NCI-H748 treated with DMSO at 0.1 percent for 48 hours (cell line): ENCODE measurements at regions not wholly inside any gene's neighbourhood (a gene's known extent, or its start where the extent isn't known, plus 50 kb on each side); places are given as distances from the start of the nearest gene placed in this dataset.
"Not testable (repeated sequence)": the region's sequence is repeated elsewhere in the genome, so short reads cannot be mapped to it uniquely, and the experiment has no call there.

Source experiments
- DNase-seq: peaks from one replicate; lab custom pipeline; 2025; lab: John Stamatoyannopoulos, UW

DNA sequence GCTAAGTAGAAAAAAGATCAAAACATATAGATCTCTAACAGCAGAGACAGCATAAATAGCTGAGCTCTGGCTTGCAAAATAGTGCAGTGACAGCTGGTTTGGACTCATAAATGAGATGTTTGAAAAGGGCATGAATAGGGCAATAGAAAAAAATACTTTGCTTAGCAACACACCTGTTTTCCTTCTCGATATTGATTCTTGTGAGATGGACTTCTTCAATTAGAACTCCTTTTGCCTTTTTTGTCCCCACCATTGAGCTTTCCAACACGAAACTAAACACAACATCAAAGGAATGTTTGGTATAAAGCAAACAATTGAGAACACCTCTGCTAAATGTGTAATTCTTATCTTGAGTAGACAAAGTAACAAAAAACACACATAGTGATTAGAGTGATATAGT, 726.3 kb downstream of the RAPGEF2 start:
- no peak for DNase-seq

DNA sequence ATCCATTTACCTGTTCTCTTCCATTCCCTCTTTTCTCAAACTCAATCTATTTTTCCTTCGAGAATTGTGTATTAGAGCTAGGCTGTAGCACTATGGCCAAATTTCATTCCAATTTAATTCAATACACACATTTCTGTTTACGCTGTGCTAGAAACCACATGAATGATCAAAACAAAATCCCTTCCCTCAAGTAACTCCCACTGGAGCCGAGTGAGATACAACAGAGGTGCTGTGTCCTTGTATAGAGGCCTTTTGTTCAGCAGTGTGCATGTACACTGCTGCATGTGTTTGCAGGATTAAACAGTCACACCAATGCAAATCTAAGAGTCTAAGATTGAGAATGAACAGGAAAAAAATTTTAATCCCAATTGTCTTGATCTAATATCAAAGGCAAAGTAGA, 734.2 kb downstream of the RAPGEF2 start:
- DNase-seq, result no peak

DNA sequence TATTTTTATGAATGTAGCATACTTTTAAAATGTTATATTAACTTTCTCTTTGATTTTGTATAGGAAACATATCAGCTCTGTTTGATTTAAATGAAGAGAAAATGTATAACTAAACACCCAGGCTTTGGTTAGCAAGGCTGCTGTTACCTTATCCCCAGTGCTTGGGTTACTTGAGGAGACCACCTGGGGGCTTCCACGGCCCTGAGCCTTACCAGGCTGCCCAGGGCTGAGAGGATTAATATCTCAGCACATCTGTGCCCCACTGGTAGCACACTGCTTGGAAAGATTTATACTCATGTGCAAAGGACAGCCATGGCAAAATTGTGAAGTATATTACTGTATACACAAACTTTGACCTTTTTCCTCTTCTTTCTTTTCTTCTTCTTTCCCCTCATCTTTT, 752.9 kb downstream of the RAPGEF2 start:
- no peak for DNase-seq

DNA sequence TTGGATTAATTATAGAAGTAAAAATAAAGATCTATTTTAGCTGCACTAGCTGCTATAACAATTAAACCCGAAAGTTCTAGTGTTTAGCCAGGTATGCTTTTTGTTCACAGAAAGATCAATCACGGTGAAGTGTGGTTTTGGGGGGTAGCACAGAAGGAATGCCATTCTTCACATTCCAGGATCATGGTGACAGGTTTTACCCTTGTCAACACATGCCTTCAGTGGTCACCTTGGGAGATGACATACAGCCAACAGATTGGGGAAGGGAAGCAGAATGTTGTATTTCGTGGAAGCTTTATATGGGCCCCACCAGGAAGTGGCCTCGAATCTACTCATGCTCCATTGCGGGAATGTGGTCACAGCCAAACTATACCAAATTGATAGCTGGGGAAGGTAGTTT, 753.6 kb downstream of the RAPGEF2 start:
- no peak for DNase-seq

DNA sequence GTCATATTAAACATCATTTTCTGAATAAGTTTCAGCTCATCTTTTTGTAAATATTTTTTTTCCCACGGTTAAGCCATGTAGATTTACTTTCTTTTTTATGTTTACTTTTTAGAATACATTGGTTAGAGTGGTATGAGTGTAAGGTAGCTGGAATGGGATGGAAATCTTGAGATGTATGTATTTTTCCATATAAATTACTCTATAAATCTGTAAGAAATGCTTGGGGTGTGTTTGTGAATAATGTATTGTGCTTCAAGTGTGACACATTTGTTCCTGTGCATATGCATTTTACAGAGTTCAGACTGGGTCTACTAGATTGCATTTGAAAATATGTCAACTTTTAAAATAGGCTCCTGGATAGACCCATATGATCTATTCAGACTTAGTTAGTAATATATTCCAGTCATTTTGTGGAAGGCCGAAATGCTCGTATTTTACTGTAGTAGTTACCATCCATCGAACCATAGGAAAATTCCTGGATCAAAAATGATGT, 756.8 kb downstream of the RAPGEF2 start:
- no peak for DNase-seq

DNA sequence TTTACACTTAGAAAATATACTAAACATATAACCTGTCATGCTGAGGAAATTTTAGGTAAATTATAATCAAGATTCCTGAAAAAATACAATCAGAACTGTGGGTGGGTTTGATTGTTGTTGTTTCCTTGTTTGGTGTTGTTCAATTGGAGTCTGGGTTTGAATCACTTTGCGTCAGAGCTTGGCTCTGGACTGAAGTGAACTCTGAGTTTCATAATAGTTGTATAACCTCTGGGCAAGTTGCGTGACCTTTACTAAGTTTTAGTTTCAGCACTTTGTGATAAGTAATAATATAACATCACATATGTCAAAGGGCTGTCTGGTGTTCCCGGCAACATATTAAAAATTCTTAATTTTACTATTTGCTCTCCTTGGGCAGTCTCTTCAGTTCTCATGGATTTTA, 758.1 kb downstream of the RAPGEF2 start:
- no peak for DNase-seq

DNA sequence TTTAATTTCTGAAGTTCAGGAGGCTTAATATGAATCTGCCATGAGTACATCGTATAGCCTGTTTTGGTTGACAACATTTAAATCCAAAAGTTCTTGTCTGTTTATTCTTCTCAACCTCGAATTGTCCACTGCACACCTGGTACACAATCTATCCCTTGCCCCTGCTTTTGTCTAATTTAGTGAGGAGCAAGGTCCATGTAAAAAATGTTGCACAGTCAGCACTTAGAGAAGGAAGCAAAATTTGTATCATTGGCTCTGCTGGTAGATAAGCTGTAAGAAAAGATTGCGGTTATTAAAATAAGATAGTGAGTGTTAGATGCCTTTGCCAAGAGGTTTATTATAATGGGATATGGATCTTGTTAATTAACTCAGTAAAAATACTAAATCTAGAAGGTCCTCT, 761.5 kb downstream of the RAPGEF2 start:
- DNase-seq, result no peak

DNA sequence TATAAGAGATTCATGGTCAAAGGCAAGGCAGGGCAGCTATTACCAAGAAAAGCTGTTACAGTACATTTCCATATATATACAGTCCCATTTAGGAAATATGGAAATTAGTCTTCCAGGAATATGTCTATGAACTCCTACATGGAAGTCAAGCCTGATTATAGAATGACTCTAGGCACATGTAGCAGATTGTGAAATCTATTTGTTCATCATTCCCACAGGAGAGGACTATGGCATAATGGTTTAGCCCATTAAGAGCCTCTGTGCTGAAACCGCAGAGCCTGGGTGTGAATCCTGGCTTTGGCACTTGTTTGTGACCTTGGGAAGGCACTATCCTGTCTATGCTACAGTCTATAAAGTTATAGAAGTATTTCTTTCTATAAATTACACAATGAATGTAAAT, 764.8 kb downstream of the RAPGEF2 start:
- no peak for DNase-seq

DNA sequence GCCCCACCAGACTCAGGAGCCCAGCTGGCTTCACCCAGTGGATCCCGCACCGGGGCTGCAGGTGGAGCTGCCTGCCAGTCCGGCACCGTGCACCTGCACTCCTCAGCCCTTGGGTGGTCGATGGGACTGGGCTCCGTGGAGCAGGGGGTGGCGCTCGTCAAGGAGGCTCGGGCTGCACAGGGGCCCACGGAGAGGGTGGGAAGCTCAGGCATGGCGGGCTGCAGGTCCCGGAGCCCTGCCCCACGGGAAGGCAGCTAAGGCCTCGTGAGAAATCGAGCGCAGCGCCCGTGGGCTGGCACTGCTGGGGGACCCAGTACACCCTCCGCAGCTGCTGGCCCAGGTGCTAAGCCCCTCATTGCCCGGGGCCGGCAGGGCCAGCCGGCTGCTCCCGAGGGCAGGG, 766.1 kb downstream of the RAPGEF2 start:
- DNase-seq, result not testable (repeated sequence)

DNA sequence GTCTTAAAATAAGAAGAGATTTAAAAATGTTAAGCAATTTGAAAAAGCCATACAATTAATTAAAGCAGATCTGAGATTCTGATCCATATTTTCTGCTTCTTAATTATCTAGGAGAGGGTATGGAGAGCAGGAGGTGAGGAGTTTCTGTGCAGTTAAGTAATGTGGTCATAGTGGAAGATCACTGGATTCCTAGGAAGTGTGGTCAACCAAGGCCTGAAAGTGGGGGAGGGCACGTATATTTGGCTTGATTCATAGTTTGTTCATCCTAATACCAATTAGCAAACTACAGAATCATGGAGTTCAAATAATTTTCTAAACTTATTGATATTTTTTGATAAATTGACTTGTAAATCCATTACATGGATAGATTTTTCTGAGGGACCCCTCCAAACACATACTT, 768.3 kb downstream of the RAPGEF2 start:
- no peak for DNase-seq

DNA sequence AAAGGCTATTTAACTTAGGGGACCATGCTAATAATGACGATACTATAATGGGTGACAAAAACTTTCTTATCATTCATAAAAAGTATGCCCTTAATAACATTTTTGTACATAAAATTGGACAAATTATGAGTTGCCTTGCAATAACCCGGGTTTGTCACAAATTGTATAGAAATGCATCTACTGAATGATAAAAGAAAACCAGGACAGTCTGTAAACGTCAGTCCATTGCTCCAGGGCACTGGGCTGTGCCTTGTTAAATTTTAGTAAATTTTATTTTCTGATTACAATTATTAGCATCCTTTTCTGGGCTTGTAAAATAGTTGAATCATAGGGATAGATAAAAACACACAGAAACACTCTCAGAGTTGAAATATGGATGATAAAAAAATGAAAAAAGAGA, 778.3 kb downstream of the RAPGEF2 start:
- DNase-seq, result no peak

DNA sequence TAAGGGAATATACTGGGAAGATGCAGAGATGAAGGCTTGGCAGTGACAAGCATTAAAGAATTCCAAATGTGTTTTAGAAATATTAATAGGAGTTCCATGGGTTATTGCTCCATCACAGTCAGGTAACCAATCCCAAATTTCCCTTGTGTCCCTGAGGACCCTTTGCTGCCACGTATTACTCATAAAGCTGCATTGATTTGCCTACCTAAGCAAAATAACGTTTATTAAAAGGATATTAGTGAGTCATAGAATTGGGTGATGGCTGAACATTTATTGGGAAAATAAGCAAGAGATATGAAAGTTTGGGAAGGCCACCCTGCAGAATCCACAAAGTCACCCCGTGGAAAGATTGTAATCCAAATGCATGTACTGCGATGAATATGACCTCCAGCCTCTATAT, 782.1 kb downstream of the RAPGEF2 start:
- DNase-seq, result no peak

DNA sequence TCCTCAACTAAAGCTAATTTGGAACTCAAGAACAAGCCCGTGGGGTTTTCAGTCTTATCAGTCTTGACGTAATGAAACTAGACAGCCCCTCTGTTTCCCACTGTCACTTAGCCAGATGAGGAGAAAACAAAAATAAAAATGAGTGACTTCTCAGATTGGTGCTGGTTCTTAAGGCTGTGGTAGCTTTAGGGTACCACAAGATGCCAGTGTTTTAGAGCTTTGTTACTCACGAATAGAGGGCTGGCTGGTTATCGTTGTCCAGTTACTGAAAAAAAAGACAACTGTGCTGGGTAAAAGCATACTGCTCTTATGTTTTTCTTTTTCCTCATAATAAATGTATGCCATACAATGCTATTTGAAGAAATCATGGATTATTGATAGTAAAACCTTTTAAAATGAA, 796.7 kb downstream of the RAPGEF2 start:
- no peak for DNase-seq

DNA sequence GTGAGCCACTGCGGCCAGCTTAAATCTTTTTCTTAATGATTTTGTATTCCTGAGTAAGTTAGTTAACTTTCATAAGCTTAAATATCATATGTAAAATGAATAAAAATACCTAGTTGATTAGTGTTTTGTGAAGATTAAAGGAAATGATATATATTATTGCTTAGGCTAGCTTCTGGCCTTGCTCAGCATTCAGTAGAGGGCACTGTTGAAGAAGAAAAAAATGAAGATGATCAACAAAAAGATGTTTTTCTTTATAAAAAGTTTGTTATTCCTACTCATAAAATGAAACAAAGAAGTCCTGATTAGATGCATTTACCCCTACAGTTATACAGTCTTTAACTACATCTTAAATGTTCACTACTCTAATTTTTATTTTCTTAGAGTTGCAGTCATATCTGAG, 797.7 kb downstream of the RAPGEF2 start:
- no peak for DNase-seq

DNA sequence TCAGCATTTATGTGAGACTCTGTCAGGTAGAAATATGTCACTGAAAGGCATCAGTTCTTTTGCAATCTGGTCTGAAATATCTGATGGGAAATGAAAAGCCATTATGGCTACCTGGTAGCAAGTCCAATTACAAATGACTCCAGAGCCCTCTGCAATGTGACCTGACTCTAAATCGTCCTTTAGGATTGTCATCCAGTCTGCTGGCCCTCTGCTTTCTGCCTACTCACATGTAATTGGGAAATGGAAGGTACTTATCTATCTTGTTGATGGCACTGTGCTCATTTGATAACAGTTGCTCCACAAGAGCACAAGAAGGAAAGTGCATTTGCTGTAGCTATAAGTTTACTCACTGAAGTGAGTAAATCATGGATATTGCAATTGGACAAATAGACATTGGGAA, 799.8 kb downstream of the RAPGEF2 start:
- no peak for DNase-seq

DNA sequence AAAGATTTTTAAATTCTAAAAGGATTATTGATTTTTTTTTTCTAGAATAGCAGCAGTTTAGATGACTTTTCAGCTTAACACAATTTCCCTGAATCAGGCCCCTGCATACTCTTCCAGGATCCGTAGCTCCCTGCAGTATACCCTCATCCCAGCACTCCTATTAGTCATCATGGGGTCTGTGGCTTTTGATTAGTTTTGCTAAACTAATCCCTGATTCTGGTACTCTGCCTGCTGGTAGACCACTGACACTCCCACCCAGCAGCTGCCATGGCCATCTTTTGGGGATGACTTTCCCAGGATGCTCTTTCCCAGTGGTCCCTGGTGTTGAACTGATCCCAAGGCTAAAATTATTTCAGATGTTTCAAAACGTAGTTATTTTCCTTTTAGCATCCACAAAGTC, 802.0 kb downstream of the RAPGEF2 start:
- no peak for DNase-seq

DNA sequence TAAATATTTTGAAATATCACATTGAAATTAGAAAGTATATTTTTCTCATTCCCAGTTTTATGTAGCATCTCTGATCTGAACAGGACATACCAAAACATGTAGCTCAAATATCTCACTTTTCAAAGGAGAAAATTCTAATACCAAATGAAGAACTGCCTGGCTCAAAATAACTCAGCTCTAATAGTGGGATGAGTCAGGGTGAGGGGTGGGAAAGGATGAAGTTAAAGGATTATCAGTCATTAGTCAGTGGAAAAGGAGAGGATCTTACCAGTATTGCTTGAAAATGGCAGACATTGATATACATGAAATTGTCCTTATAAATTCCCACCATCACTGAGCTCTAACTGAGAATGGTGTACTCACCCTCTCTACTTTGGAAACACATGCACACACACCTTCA, 803.2 kb downstream of the RAPGEF2 start:
- DNase-seq, result no peak

DNA sequence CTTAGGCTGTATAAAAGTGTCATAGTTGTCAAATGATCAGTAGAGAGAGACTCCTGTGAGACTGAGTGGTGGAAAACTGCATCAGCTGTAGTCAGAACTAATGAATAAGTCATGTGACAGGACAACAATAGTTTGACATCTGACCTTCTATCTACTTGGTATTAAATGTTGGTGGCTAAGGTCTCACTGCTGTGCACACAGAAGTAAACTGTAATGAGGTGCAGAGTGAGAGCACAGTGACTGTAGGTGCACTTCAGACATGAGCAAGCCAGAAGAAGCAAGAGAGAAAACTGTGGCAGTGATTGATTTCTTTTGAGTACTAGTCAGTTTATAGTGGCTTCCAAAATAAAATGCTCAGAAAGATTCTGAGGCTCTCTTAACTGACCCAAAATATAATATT, 803.6 kb downstream of the RAPGEF2 start:
- DNase-seq, result no peak

DNA sequence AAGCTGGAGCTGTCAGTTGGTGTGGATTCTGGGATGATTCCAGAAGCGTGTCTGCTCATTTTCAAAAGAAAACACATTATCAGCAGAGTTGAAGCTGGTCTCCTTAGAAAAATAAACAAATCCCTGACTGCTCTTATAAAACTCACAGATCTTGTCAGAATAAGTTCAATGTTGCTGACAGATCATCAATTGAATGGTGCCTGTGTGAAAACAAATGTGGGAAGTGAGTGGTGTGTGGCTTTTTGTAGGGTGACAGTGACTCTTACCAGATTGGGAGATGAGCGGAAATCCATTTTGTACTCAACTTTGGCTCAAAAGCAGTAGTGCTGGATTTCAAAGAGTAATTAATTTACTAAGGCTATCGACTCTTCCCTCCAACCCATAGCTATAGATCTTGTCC, 807.8 kb downstream of the RAPGEF2 start:
- no peak for DNase-seq

DNA sequence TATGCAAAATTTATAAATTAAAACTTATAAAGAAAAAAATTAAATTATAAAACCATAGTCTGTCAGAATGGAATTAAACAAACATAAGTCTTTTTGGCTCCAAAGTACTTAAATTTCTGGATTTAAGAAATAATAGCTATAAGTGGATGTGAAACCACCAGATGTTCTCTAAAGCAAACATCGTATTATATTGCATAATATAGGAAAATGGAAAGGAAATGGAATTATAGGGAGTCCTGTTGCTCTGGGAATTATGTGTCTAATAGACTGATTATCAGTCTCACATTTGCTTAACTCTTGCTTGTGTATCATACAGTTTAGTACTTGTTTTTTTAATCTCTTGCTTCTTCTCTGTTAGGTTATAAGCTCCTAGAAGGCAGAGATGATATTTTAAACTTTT, 819.2 kb downstream of the RAPGEF2 start:
- DNase-seq, result no peak

DNA sequence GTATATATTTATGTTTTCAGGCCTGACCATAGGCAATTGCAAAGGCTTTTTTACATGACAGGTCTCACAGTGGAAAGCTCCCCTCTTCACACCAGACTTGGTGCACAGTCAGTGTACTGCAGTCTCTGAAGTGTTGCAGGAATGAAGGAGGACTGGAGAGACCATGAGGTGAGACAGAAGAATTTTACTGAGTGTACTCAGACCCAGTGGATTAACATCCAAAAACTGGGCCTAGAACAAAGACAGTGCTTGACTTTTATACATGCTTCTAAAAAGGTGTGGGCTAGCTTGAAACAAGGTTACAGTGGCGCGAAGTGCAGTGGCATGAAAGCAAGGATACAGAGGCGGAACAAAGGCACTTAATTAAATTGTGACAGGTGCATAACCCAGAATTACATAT, 822.9 kb downstream of the RAPGEF2 start:
- DNase-seq, result no peak

DNA sequence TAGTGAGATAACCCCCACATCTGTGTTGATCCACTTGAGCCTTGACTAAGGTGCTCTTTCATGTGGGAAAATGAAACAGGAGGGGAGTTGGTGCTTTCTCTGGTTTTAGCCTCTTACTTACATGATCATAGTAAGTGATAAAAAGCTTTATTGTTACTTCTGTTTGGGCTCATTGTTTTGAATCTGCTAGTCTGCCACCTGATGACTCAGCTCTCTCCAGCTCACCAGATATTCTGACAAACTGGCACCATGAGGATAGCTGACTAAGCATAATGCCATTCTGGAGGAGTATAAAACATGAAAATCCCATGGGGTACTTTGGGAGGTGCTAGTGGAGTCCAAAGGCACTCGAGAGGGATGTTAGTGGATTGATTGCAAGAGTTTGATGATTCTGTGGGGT, 824.0 kb downstream of the RAPGEF2 start:
- no peak for DNase-seq

DNA sequence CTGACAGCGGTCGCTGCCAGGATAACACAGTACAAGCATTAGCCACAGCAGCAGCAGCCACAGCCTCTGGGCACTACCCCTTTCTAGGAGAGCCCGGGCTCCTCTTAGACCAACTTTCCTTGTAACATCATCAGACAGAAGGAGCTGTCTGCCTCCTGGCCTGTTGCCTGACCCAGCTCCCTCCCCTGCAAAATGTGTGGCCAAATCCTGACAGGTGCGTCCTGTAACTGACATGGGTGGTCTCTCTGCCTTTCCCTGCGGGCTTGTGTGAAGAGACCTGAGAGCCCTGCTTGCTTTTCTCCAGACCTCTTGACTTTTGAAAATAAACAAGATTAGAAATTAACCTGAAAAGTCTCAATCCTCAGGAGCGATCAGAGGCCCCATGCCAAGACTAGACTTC, 824.9 kb downstream of the RAPGEF2 start:
- DNase-seq, result no peak

DNA sequence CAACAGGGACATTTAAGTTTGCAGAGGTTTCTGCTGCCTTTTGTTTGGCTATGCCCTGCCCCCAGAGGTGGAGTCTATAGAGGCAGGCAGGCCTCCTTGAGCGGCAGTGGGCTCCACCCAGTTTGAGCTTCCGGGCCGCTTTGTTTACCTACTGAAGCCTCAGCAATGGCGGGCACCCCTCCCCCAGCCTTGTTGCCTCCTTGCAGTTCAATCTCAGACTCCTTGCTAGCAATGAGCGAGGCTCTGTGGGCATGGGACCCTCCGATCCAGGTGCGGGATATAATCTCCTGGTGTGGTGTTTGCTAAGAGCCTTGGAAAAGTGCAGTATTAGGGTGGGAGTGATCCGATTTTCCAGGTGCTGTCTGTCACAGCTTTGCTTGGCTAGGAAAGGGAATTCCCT, 831.7 kb downstream of the RAPGEF2 start:
- DNase-seq, result not testable (repeated sequence)

DNA sequence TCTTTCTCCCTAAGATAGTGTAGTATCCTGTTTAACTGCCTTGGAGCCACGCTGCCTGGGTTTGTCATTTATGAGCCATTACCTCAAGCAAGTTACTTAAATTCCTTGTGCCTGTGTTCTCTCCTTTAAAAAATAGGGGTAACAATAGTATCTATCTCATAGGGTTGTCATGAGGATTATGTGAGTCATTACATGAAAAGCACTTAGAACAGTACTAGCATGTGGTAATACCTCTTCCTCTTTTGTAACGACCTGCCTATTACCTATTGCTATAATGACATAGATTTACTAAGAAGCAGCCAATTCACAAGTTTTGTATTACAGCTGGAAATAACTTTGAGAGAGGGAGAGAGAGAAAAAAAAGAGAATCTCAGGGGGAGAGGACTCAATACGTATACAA, 834.7 kb downstream of the RAPGEF2 start:
- DNase-seq, result no peak
